RKO (cell line): ENCODE measurements at regions not wholly inside any gene's neighbourhood (a gene's known extent, or its start where the extent isn't known, plus 50 kb on each side); places are given as distances from the start of the nearest gene placed in this dataset.

ENCODE experiments used
- DNase-seq: peaks from one replicate; pipeline ENCODE4 v3.0.0-alpha.2; 2016; ENCODE audit warnings: low spot score

GRCh38 chr6:40753675-40754448, 166.7 kb upstream of the LRFN2 start:
- no peak for DNase-seq

- DNase-seq: no peak
Observed at GRCh38 chr6:40753048-40753447, 165.9 kb upstream of the LRFN2 start.

- DNase-seq: no peak
Observed at GRCh38 chr6:40744835-40745234, 157.7 kb upstream of the LRFN2 start.

- no peak for DNase-seq
Observed at GRCh38 chr6:40743690-40744446, 156.7 kb upstream of the LRFN2 start.

- no peak for DNase-seq
Observed at GRCh38 chr6:40743226-40743625, 156.1 kb upstream of the LRFN2 start.

GRCh38 chr6:40740518-40740917, 153.4 kb upstream of the LRFN2 start:
- no peak for DNase-seq

GRCh38 chr6:40738551-40739193, 151.5 kb upstream of the LRFN2 start:
- DNase-seq: no peak

GRCh38 chr6:40735521-40735920, 148.4 kb upstream of the LRFN2 start:
- DNase-seq: no peak

- no peak for DNase-seq
Observed at GRCh38 chr6:40735121-40735520, 148.0 kb upstream of the LRFN2 start.

GRCh38 chr6:40734607-40735006, 147.4 kb upstream of the LRFN2 start:
- no peak for DNase-seq

- DNase-seq: no peak
Observed at GRCh38 chr6:40733770-40734396, 146.7 kb upstream of the LRFN2 start.

- DNase-seq: no peak
Observed at GRCh38 chr6:40733290-40733689, 146.1 kb upstream of the LRFN2 start.

- DNase-seq: no peak
Observed at GRCh38 chr6:40732878-40733277, 145.7 kb upstream of the LRFN2 start.

- DNase-seq: no peak
Observed at GRCh38 chr6:40728643-40729042, 141.5 kb upstream of the LRFN2 start.

GRCh38 chr6:40727271-40727670, 140.1 kb upstream of the LRFN2 start:
- DNase-seq: no peak

GRCh38 chr6:40726853-40727252, 139.7 kb upstream of the LRFN2 start:
- DNase-seq: no peak

GRCh38 chr6:40725390-40725789, 138.2 kb upstream of the LRFN2 start:
- no peak for DNase-seq

- no peak for DNase-seq
Observed at GRCh38 chr6:40724886-40725285, 137.7 kb upstream of the LRFN2 start.

GRCh38 chr6:40723967-40724366, 136.8 kb upstream of the LRFN2 start:
- no peak for DNase-seq

GRCh38 chr6:40722553-40723258, 135.5 kb upstream of the LRFN2 start:
- DNase-seq: no peak

GRCh38 chr6:40722091-40722490, 134.9 kb upstream of the LRFN2 start:
- DNase-seq: no peak
